Smooth muscle cell (in vitro differentiated cells): ENCODE measurements at regions not wholly inside any gene's neighbourhood (a gene's known extent, or its start where the extent isn't known, plus 50 kb on each side); places are given as distances from the start of the nearest gene placed in this dataset.

Source experiments
- DNase-seq: peaks from one replicate; lab custom pipeline; 2025; ENCODE audit not compliant: unreplicated experiment; lab: John Stamatoyannopoulos, UW
- H2AFZ ChIP-seq: fragments of 200-600 bp; sonication (generic); 2 replicates; pipeline ENCODE4 v1.6.0; 2016; ENCODE audit warnings: antibody characterized with exemption, low read depth, mild to moderate bottlenecking
- H3F3A ChIP-seq: fragments of 200-600 bp; sonication (generic); 2 replicates; pipeline ENCODE4 v1.6.0; 2017; ENCODE audit warnings: antibody characterized with exemption, low read depth
- H3K27ac ChIP-seq: fragments of 200-600 bp; sonication (generic); 2 replicates; pipeline ENCODE4 v1.5.1; 2016; ENCODE audit warnings: low read depth, mild to moderate bottlenecking
- H3K27me3 ChIP-seq: fragments of 200-600 bp; sonication (generic); 2 replicates; pipeline ENCODE4 v1.6.1; 2016; ENCODE audit warnings: low read depth, mild to moderate bottlenecking
- H3K36me3 ChIP-seq: fragments of 200-600 bp; sonication (generic); 2 replicates; pipeline ENCODE4 v1.5.1; 2016; ENCODE audit warnings: low read depth
- H3K4me1 ChIP-seq: fragments of 200-600 bp; sonication (generic); 2 replicates; pipeline ENCODE4 v1.5.1; 2016; ENCODE audit warnings: low read depth
- H3K4me2 ChIP-seq: fragments of 200-600 bp; sonication (generic); 2 replicates; pipeline ENCODE4 v1.6.0; 2016; ENCODE audit warnings: mild to moderate bottlenecking
- H3K4me3 ChIP-seq: fragments of 200-600 bp; sonication (generic); 2 replicates; pipeline ENCODE4 v1.5.1; 2016; ENCODE audit warnings: mild to moderate bottlenecking
- H3K79me2 ChIP-seq: fragments of 200-600 bp; sonication (generic); 2 replicates; pipeline ENCODE4 v1.6.0; 2016; ENCODE audit warnings: low read depth, mild to moderate bottlenecking
- H3K9ac ChIP-seq: fragments of 200-600 bp; sonication (generic); 2 replicates; pipeline ENCODE4 v1.6.0; 2016; ENCODE audit warnings: low read depth
- H3K9me3 ChIP-seq: fragments of 200-600 bp; sonication (generic); replicated peaks from 2 replicates; pipeline ENCODE4 v1.5.1; 2016; ENCODE audit warnings: low read depth
- H4K20me1 ChIP-seq: fragments of 200-600 bp; sonication (generic); 2 replicates; pipeline ENCODE4 v1.6.0; 2016; ENCODE audit warnings: low read depth
- CTCF ChIP-seq: fragments of 200-600 bp; sonication (generic); IDR thresholded peaks from 2 replicates; pipeline ENCODE4 v1.5.1; 2017; ENCODE audit warnings: borderline replicate concordance, mild to moderate bottlenecking, antibody characterized with exemption; ENCODE audit not compliant: insufficient read depth, poor library complexity, severe bottlenecking
- WGBS: methylation state at CpG from one replicate; pipeline ENCODE4 v1.1.7; 2016; ENCODE audit warnings: low lambda C conversion rate; 5-methylcytosine and 5-hydroxymethylcytosine counted together

GRCh38 chr2:126784045-126784444 lies 114.6 kb upstream of the TEX51 start:
- H2AFZ ChIP-seq = no peak overlapping the region

GRCh38 chr2:126784621-126785020 lies 114.1 kb upstream of the TEX51 start:
- Histone ChIP-seq H3K27me3 (peaks cover 7% of the 10 kb centered on the region), H4K20me1 (no peaks in the 10 kb centered on the region), H3K27ac (no peak overlapping the region), H3K79me2 (no peaks in the 10 kb centered on the region), H3F3A (no peaks in the 10 kb centered on the region), H3K4me2 (no peak overlapping the region), H3K9ac (no peak overlapping the region), H2AFZ (no peak overlapping the region), H3K9me3 (no peaks in the 10 kb centered on the region), H3K4me1 (no peaks in the 10 kb centered on the region), H3K36me3 (no peaks in the 10 kb centered on the region), H3K4me3 (no peak overlapping the region)
- TF ChIP-seq CTCF = no peak
- 93% methylated on average over 2 of the region's 2 CpGs for WGBS
- DNase-seq = no peak

More at GRCh38 chr2:126784045-126784444, 114.6 kb upstream of the TEX51 start:
- Histone ChIP-seq H3K4me1 (no peaks in the 10 kb centered on the region), H3K9me3 (no peaks in the 10 kb centered on the region), H3K4me2 (no peak overlapping the region), H4K20me1 (no peaks in the 10 kb centered on the region), H3K27me3 (peaks cover 11% of the 10 kb centered on the region), H3K27ac (no peak overlapping the region), H3K4me3 (no peak overlapping the region), H3F3A (no peaks in the 10 kb centered on the region), H3K79me2 (no peaks in the 10 kb centered on the region), H3K36me3 (no peaks in the 10 kb centered on the region), H3K9ac (no peak overlapping the region)
- no peak for TF ChIP-seq CTCF
- no peak for DNase-seq
- WGBS = 86% methylated on average over 6 of the region's 6 CpGs

- WGBS = 98% methylated on average over 3 of the region's 3 CpGs
- H3K27ac ChIP-seq = no peak overlapping the region
Observed at GRCh38 chr2:126785236-126785635, 113.5 kb upstream of the TEX51 start.

More at GRCh38 chr2:126785236-126785635, 113.5 kb upstream of the TEX51 start:
- H3K79me2 ChIP-seq = no peaks in the 10 kb centered on the region
- H2AFZ ChIP-seq = no peak overlapping the region
- TF ChIP-seq CTCF = no peak
- no peaks in the 10 kb centered on the region for H3K36me3 ChIP-seq
- H3K4me2 ChIP-seq = no peak overlapping the region
- no peak overlapping the region for H3K9ac ChIP-seq
- H4K20me1 ChIP-seq = no peaks in the 10 kb centered on the region
- no peak for DNase-seq
- H3K9me3 ChIP-seq = no peaks in the 10 kb centered on the region
- H3F3A ChIP-seq = no peaks in the 10 kb centered on the region
- peaks cover 5% of the 10 kb centered on the region for H3K27me3 ChIP-seq
- no peak overlapping the region for H3K4me3 ChIP-seq
- no peaks in the 10 kb centered on the region for H3K4me1 ChIP-seq
